Loucy (cell line): ENCODE measurements at regions not wholly inside any gene's neighbourhood (a gene's known extent, or its start where the extent isn't known, plus 50 kb on each side); places are given as distances from the start of the nearest gene placed in this dataset.

Experiments
- CTCF ChIP-seq: fragments of 200-600 bp; sonication (generic); conservative IDR thresholded peaks from 2 replicates; pipeline ENCODE4 v1.5.1; 2014; ENCODE audit warnings: mild to moderate bottlenecking, antibody characterized with exemption, low read length
- EZH2phosphoT487 ChIP-seq: fragments of 200-600 bp; IDR thresholded peaks from 2 replicates; pipeline ENCODE4 v1.6.1; 2018; ENCODE audit warnings: antibody characterized with exemption, mild to moderate bottlenecking, moderate library complexity, borderline replicate concordance

GRCh38 chr4:84089652-84090437 lies 409.2 kb downstream of the NKX6-1 start:
- TF ChIP-seq CTCF (no peak), EZH2phosphoT487 (no peak)
